SJCRH30 (cell line): ENCODE measurements at regions not wholly inside any gene's neighbourhood (a gene's known extent, or its start where the extent isn't known, plus 50 kb on each side); places are given as distances from the start of the nearest gene placed in this dataset.

Experiments used
- DNase-seq, 2 experiments: peaks; one replicate each; pipeline ENCODE4 v3.0.0-alpha.2; 2015 to 2020
- H3K27ac ChIP-seq: fragments of 250-450 bp; sonication (Bioruptor Pico); 2 replicates; pipeline ENCODE4 v1.5.1; 2020; ENCODE audit warnings: mild to moderate bottlenecking, moderate library complexity
- H3K27me3 ChIP-seq: fragments of 250-450 bp; sonication (Bioruptor Pico); 2 replicates; pipeline ENCODE4 v1.5.1; 2020; ENCODE audit warnings: mild to moderate bottlenecking, moderate library complexity
- H3K36me3 ChIP-seq: fragments of 250-450 bp; sonication (Bioruptor Pico); 2 replicates; pipeline ENCODE4 v1.5.1; 2020; ENCODE audit warnings: mild to moderate bottlenecking, moderate library complexity
- H3K4me1 ChIP-seq: fragments of 250-450 bp; sonication (Bioruptor Pico); 2 replicates; pipeline ENCODE4 v1.5.1; 2020; ENCODE audit warnings: mild to moderate bottlenecking, moderate library complexity
- H3K4me3 ChIP-seq: fragments of 250-450 bp; sonication (Bioruptor Pico); 2 replicates; pipeline ENCODE4 v1.5.1; 2020; ENCODE audit warnings: mild to moderate bottlenecking, moderate library complexity
- H3K9me3 ChIP-seq: fragments of 250-450 bp; sonication (Bioruptor Pico); replicated peaks from 2 replicates; pipeline ENCODE4 v1.5.1; 2020; ENCODE audit warnings: mild to moderate bottlenecking, moderate library complexity

DNA sequence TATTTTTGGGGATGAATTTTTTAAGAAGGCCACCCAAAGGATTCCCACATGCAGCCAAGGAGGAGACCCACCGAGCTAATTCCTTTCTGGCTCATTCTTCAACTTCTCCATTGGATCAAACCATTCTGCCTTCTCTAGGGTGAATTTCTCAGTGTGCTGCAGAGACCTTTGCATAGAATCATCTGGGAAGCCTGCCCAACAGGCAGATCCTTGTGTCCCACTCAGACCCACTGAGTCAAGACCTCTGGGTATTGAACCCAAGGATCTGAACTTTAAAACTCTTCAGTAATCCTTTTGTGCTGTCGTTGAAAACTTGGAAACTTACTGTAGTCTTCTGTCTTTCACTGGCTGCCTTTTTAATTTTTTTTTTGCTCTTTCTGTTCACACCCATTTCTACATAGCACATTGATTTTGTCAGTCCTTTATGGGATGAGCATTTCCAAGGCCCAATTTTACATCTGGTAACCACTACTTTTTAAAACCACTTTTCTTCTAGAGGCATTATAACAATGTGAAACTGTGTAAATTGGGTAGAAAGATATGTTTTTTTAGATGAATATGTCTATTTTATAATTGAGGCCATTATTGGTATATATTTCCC lies 120.2 kb downstream of the TSN start:
- Histone ChIP-seq H3K4me3 (no peak overlapping the region), H3K27me3 (0 out of 2 replicates have a peak, but pooled peaks cover 4% of the 10 kb centered on the region), H3K9me3 (no peaks in the 10 kb centered on the region), H3K27ac (no peak overlapping the region), H3K4me1 (no peaks in the 10 kb centered on the region), H3K36me3 (no peaks in the 10 kb centered on the region)
- no peak for DNase-seq

DNA sequence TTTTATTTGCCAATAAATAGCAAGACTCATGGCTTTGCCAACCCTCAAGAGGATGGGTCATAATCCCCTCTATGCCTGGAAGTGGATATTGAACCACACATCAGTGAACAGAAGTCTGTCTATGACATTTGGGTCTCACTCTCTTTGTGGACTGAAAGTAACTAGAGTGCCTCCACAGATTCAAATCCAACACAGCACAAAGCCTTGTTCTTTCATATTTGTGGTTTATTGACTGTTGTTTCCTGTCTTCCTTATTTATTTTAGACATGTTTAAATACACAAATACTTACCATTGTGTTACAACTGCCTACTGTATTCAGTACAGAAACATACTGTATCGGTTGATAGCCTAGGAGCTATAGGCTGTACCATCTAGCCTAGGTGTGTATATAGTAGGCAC lies 121.9 kb downstream of the TSN start:
- Histone ChIP-seq H3K4me3 (no peak overlapping the region), H3K9me3 (no peaks in the 10 kb centered on the region), H3K27me3 (0 out of 2 replicates have a peak, but pooled peaks cover under 1% of the 10 kb centered on the region), H3K36me3 (no peaks in the 10 kb centered on the region), H3K4me1 (no peaks in the 10 kb centered on the region), H3K27ac (no peak overlapping the region)
- no peak for DNase-seq

GRCh38 chr2:121880283-121880682 lies 124.8 kb downstream of the TSN start:
- Histone ChIP-seq H3K27ac (no peak overlapping the region), H3K36me3 (no peaks in the 10 kb centered on the region), H3K4me1 (0 out of 2 replicates have a peak, but pooled peaks cover 3% of the 10 kb centered on the region), H3K4me3 (no peak overlapping the region), H3K9me3 (no peaks in the 10 kb centered on the region), H3K27me3 (no peaks in the 10 kb centered on the region; the same call in 1 of the 2 replicates)
- DNase-seq, result no peak

GRCh38 chr2:121881038-121881437 lies 125.6 kb downstream of the TSN start:
- peaks cover 4% of the 10 kb centered on the region; the same call in 1 of the 2 replicates for H3K27me3 ChIP-seq
- H3K36me3 ChIP-seq, result no peaks in the 10 kb centered on the region
- no peaks in the 10 kb centered on the region for H3K9me3 ChIP-seq
- no peak for DNase-seq
- H3K27ac ChIP-seq, result no peak overlapping the region
- 0 out of 2 replicates have a peak, but pooled peaks cover 3% of the 10 kb centered on the region for H3K4me1 ChIP-seq
- H3K4me3 ChIP-seq, result no peak overlapping the region

DNA sequence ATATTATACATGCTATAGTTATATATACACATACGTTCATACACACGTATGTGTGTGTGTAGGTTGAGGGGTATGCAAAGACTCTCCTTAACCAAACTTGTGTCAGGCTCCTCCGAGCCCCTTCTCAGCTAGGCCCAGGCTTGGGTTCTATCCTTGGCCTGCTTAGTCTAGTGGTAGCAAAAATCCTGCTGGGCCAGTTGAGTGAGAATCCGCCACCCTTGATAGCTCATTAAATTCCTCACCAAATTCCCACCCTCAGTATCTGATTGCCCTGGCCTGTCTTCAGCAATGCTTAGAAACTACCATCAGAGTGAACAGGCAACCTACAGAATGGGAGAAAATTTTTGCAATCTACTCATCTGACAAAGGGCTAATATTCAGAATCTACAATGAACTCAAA lies 126.5 kb downstream of the TSN start:
- H3K36me3 ChIP-seq, result no peaks in the 10 kb centered on the region
- H3K9me3 ChIP-seq, result no peaks in the 10 kb centered on the region
- H3K4me1 ChIP-seq, result 0 out of 2 replicates have a peak, but pooled peaks cover 3% of the 10 kb centered on the region
- peaks cover 12% of the 10 kb centered on the region for H3K27me3 ChIP-seq
- no peak for DNase-seq
- H3K4me3 ChIP-seq, result no peak overlapping the region
- H3K27ac ChIP-seq, result no peak overlapping the region

DNA sequence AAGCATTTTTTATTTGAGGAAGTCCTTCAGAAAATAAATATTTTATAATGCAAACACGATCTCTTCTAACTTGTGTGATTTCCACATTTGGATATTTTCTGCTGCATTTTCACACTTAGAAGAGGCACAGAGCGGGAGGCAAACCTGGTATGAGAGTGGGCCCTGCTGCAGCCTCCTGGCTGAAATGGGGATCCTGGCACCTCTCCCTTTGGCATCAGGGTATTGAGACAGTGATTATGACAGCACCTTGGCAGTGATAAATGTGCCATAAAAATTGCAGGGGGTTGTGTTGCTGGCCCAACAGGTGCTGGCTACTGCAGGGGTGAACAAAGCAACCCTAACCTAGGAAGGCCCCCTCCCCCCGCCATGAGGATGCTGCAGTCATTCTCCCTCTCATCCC lies 128.6 kb downstream of the TSN start:
- Histone ChIP-seq H3K27ac (no peak overlapping the region), H3K4me1 (0 out of 2 replicates have a peak, but pooled peaks cover 3% of the 10 kb centered on the region), H3K4me3 (no peak overlapping the region), H3K36me3 (no peaks in the 10 kb centered on the region), H3K9me3 (no peaks in the 10 kb centered on the region), H3K27me3 (peaks cover 13% of the 10 kb centered on the region)
- no peak for DNase-seq

DNA sequence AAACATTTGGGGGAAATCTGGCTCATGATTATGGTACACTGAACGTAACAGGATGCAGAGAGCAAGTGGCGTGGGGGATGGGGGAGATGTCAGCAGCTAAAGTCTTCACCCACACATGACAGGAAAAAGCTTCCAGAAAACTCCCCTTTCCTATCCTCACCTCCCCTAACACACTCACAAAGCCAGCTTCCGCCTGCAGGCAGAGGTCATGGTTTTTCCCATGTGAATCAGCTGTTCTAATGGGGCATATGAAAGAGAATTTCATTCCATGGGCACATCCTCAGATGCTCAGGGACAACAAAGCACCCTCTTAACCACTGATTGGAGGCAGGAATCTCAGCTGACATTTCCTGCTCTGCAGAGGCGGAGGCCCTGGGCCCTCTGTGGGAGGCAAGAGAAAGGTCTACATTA lies 129.1 kb downstream of the TSN start:
- H3K4me1 ChIP-seq, result 0 out of 2 replicates have a peak, but pooled peaks cover 3% of the 10 kb centered on the region
- no peak overlapping the region for H3K4me3 ChIP-seq
- H3K27ac ChIP-seq, result no peak overlapping the region
- no peaks in the 10 kb centered on the region for H3K9me3 ChIP-seq
- no peaks in the 10 kb centered on the region for H3K36me3 ChIP-seq
- H3K27me3 ChIP-seq, result peaks cover 13% of the 10 kb centered on the region
- no peak for DNase-seq

DNA sequence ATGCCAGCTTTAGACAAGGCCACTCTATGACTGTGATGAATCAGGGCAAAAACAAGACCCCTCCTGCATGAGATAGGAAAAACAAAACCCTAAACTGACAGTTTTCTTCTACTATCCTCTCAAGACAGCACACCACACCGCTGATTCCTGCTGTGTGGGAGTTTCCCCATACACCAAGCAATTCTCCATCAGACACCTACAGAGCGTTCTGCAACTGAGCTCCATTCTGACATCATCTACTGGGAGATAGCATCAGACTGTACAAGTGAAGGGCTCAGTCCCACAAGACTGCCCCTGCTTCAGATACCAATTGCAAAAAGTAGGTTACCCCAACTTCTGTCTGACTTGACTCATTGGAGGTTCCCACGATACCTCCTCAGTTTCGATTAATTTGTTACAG lies 130.6 kb downstream of the TSN start:
- Histone ChIP-seq H3K27ac (no peak overlapping the region), H3K4me1 (0 out of 2 replicates have a peak, but pooled peaks cover 3% of the 10 kb centered on the region), H3K9me3 (no peaks in the 10 kb centered on the region), H3K36me3 (no peaks in the 10 kb centered on the region), H3K4me3 (no peak overlapping the region), H3K27me3 (peaks cover 13% of the 10 kb centered on the region)
- no peak for DNase-seq

DNA sequence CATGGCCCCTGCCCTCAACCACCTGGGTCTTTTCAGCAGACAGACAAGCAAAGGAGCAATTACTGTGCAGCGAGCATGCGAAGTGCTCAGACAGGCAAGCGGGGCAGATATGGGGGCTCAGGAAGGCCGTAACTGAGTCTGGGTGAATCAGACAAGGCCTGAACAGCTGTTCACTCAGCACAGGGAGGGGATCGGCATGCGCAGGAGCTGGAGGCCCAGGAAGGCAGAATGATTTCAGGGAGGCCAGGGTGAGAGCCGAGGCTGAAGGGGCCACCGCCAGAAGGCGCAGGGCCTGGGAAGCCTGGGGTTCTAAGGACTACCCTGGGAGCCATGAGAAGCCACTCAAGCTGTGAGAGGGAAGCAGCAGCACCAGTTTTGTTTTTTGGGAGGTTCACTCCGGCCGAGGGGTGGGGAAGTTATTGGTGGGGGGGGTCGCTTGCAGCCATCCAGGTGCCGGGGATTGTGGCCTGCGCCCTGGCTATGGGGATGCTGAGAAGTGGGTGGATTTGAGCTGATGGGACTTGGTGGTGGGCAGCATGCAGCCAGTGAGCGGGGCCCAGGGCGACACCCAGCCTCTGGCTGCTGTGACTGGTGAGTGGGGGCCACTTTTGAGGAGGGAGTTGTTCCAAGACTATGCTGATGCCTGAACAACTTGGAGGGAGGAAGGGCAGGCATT lies 132.2 kb downstream of the TSN start:
- H3K4me3 ChIP-seq, result no peak overlapping the region

GRCh38 chr2:121888189-121888557 lies 132.7 kb downstream of the TSN start:
- peaks cover 13% of the 10 kb centered on the region for H3K27me3 ChIP-seq
- H3K36me3 ChIP-seq, result no peaks in the 10 kb centered on the region
- H3K4me1 ChIP-seq, result 0 out of 2 replicates have a peak, but pooled peaks cover 3% of the 10 kb centered on the region
- H3K4me3 ChIP-seq, result no peak overlapping the region
- no peak overlapping the region for H3K27ac ChIP-seq
- peak in 1 of 2 experiments; percentile 25 for DNase-seq
- H3K9me3 ChIP-seq, result no peaks in the 10 kb centered on the region

More for the DNA sequence above, 132.2 kb downstream of the TSN start:
- no peak overlapping the region for H3K27ac ChIP-seq
- H3K36me3 ChIP-seq, result no peaks in the 10 kb centered on the region
- H3K27me3 ChIP-seq, result peaks cover 13% of the 10 kb centered on the region
- H3K4me1 ChIP-seq, result 0 out of 2 replicates have a peak, but pooled peaks cover 3% of the 10 kb centered on the region
- DNase-seq, result peak; percentile 23 to 32
- no peaks in the 10 kb centered on the region for H3K9me3 ChIP-seq

DNA sequence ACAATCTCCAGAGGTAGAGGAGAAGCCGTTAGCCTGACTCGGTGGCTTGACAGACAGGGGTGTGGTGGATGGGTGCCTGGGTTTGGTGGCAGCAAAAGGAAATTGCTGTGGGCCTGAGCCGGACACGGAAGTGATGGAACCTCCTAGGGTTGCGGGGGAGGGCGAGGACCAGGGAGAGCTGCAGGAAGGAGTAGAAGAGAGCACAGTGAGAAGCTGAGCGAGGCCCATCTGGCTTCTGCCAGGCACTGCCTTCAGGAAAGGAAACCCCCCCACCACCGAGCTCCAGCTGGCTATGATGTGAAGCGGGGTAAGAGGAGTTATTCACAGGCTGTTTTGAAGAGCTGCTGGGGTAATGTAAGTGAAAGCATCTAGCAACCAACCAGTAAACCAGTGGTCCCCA lies 134.6 kb downstream of the TSN start:
- DNase-seq, result no peak
- H3K27me3 ChIP-seq, result peaks cover 13% of the 10 kb centered on the region; the same call in 1 of the 2 replicates
- no peaks in the 10 kb centered on the region for H3K36me3 ChIP-seq
- no peaks in the 10 kb centered on the region for H3K9me3 ChIP-seq
- no peaks in the 10 kb centered on the region for H3K4me1 ChIP-seq
- no peak overlapping the region for H3K27ac ChIP-seq
- no peak overlapping the region for H3K4me3 ChIP-seq

GRCh38 chr2:121895723-121896571 lies 140.5 kb downstream of the TSN start:
- H3K36me3 ChIP-seq, result no peaks in the 10 kb centered on the region

GRCh38 chr2:121897335-121897970 lies 142.0 kb downstream of the TSN start:
- peak in 1 of 2 experiments; percentile 48 for DNase-seq
- Histone ChIP-seq H3K27ac (no peak overlapping the region), H3K36me3 (no peaks in the 10 kb centered on the region), H3K4me1 (no peaks in the 10 kb centered on the region), H3K4me3 (no peak overlapping the region), H3K27me3 (peaks cover 9% of the 10 kb centered on the region; the same call in 1 of the 2 replicates), H3K9me3 (no peaks in the 10 kb centered on the region)

More at GRCh38 chr2:121895723-121896571, 140.5 kb downstream of the TSN start:
- no peaks in the 10 kb centered on the region for H3K4me1 ChIP-seq
- peaks cover 2% of the 10 kb centered on the region; the same call in 1 of the 2 replicates for H3K27me3 ChIP-seq
- no peak for DNase-seq
- no peak overlapping the region for H3K4me3 ChIP-seq
- no peaks in the 10 kb centered on the region for H3K9me3 ChIP-seq
- no peak overlapping the region for H3K27ac ChIP-seq

- Histone ChIP-seq H3K4me1 (no peaks in the 10 kb centered on the region), H3K27me3 (peaks cover 9% of the 10 kb centered on the region; the same call in 1 of the 2 replicates), H3K36me3 (no peaks in the 10 kb centered on the region), H3K27ac (no peak overlapping the region), H3K9me3 (no peaks in the 10 kb centered on the region), H3K4me3 (no peak overlapping the region)
- DNase-seq, result no peak
Observed at GRCh38 chr2:121898483-121898882, 143.0 kb downstream of the TSN start.
